DND-41 (cell line): ENCODE measurements at regions not wholly inside any gene's neighbourhood (a gene's known extent, or its start where the extent isn't known, plus 50 kb on each side); places are given as distances from the start of the nearest gene placed in this dataset.

ENCODE experiments used
- ATAC-seq: fragments of 200-7000 bp; cut with Tn5 transposase; 3 replicates; pipeline ENCODE4 v1.9.1; 2021; ENCODE audit warnings: low read depth; ENCODE audit not compliant: insufficient read depth
- DNase-seq: peaks from one replicate; pipeline ENCODE4 v3.0.0-alpha.2; 2020
- H2AFZ ChIP-seq: 2 replicates; pipeline ENCODE4 v1.6.0; 2012; ENCODE audit warnings: low read depth, low read length
- H3K27ac ChIP-seq: 2 replicates; pipeline ENCODE4 v1.5.1; 2012; ENCODE audit warnings: low read length, inconsistent platforms
- H3K27me3 ChIP-seq: fragments of 200-600 bp; sonication (generic); 2 replicates; pipeline ENCODE4 v1.6.0; 2012; ENCODE audit warnings: low read length, mild to moderate bottlenecking, inconsistent platforms; ENCODE audit not compliant: insufficient read depth, poor library complexity
- H3K36me3 ChIP-seq: 2 replicates; pipeline ENCODE4 v1.5.1; 2012; ENCODE audit warnings: low read length, inconsistent platforms; ENCODE audit not compliant: insufficient read depth
- H3K4me1 ChIP-seq: 2 replicates; pipeline ENCODE4 v1.5.1; 2012; ENCODE audit warnings: mild to moderate bottlenecking, low read length; ENCODE audit not compliant: insufficient read depth
- H3K4me2 ChIP-seq: 2 replicates; pipeline ENCODE4 v1.6.0; 2012; ENCODE audit warnings: mild to moderate bottlenecking, moderate library complexity, low read length, inconsistent platforms; ENCODE audit not compliant: insufficient read depth
- H3K4me3 ChIP-seq, 2 experiments: fragments of 200-600 bp in 1 of 2; shearing (Covaris generic) in 1 of 2; 2 replicates each; pipeline ENCODE4 v1.5.1; 2012 to 2016; ENCODE audit warnings: inconsistent platforms in 2 of 2, low read length in 2 of 2, mild to moderate bottlenecking in 2 of 2, low read depth in 1 of 2, moderate library complexity in 1 of 2
- H3K79me2 ChIP-seq: 2 replicates; pipeline ENCODE4 v1.6.0; 2012; ENCODE audit warnings: low read length, inconsistent platforms; ENCODE audit not compliant: insufficient read depth
- H3K9ac ChIP-seq: 2 replicates; pipeline ENCODE4 v1.6.0; 2012; ENCODE audit warnings: low read depth, mild to moderate bottlenecking, inconsistent platforms, low read length, moderate library complexity
- H3K9me3 ChIP-seq: 2 replicates; pipeline ENCODE4 v1.5.1; 2012; ENCODE audit warnings: low read length, moderate library complexity, mild to moderate bottlenecking, inconsistent platforms; ENCODE audit not compliant: insufficient read depth, severe bottlenecking
- H4K20me1 ChIP-seq: 2 replicates; pipeline ENCODE4 v1.6.0; 2012; ENCODE audit warnings: low read length; ENCODE audit not compliant: insufficient read depth
- CTCF ChIP-seq: IDR thresholded peaks from 2 replicates; pipeline ENCODE4 v1.5.1; 2012; ENCODE audit warnings: borderline replicate concordance, low read length, moderate library complexity, mild to moderate bottlenecking; ENCODE audit not compliant: poor library complexity, severe bottlenecking; ENCODE audit errors: extremely low read depth
- EZH2 ChIP-seq: IDR thresholded peaks from 3 replicates; pipeline ENCODE4 v1.6.1; 2012; ENCODE audit warnings: borderline replicate concordance, low read depth, mild to moderate bottlenecking, moderate library complexity, low read length, inconsistent platforms; ENCODE audit not compliant: severe bottlenecking

DNA sequence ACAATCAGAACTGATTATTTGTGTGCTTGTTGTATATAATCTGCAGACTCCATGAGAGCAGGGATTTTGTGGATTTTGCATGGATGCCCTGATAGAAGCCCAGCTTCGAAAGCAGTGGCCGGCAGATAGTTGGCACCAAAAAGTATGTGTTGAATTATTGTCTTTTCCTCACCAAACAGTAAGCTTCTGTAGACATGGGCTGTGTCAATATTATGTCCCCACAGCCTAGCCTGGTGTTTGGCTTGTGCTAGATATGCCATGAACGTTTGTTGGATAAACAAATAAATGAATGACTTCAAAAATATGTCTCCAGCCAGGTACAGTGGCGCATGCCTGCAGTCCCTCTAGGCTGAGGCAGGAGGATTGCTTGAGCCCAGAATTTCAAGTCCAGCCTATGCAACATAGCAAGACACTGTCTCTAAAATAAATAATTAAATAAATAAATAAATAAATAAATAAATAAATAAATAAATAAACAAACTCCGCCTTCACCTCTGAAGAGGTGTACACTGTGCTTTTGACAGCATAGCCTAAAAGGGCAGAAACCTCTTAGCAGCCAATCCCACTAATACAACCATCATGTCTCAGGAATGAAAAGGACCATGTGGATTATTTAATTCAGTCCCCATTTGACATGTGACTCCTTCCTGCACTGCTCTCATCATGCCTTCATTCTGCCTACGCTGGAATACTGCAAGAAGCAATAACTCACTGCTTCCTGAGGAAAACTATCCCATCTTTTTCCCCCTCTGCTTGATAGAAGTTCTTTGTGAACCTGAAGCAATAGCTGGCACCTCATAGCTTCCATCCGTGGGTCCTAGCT lies 335.2 kb downstream of the FBXW7 start:
- no peak overlapping the region for H3K27ac ChIP-seq
- TF ChIP-seq CTCF (no peak), EZH2 (no peak)
- H3K79me2 ChIP-seq = no peaks in the 10 kb centered on the region
- H3K4me3 ChIP-seq = no peak overlapping the region
- H3K9ac ChIP-seq = no peak overlapping the region
- H3K9me3 ChIP-seq = no peaks in the 10 kb centered on the region
- no peaks in the 10 kb centered on the region for H3K36me3 ChIP-seq
- no peak for DNase-seq
- no peaks in the 10 kb centered on the region for H4K20me1 ChIP-seq
- no peak overlapping the region for H3K4me2 ChIP-seq
- no peak for ATAC-seq
- H3K4me1 ChIP-seq = no peaks in the 10 kb centered on the region
- H2AFZ ChIP-seq = no peak overlapping the region
- H3K27me3 ChIP-seq = no peaks in the 10 kb centered on the region

GRCh38 chr4:152197211-152197610 lies 338.7 kb downstream of the FBXW7 start:
- H3K4me2 ChIP-seq = no peak overlapping the region
- H2AFZ ChIP-seq = no peak overlapping the region
- no peaks in the 10 kb centered on the region for H3K79me2 ChIP-seq
- no peak overlapping the region for H3K27ac ChIP-seq
- H3K4me3 ChIP-seq = no peak overlapping the region
- ATAC-seq (no peak), DNase-seq (no peak)
- H3K27me3 ChIP-seq = no peaks in the 10 kb centered on the region
- H3K36me3 ChIP-seq = no peaks in the 10 kb centered on the region
- no peaks in the 10 kb centered on the region for H4K20me1 ChIP-seq
- no peak overlapping the region for H3K9ac ChIP-seq
- TF ChIP-seq EZH2 (no peak), CTCF (no peak)
- no peaks in the 10 kb centered on the region for H3K9me3 ChIP-seq
- H3K4me1 ChIP-seq = no peaks in the 10 kb centered on the region

DNA sequence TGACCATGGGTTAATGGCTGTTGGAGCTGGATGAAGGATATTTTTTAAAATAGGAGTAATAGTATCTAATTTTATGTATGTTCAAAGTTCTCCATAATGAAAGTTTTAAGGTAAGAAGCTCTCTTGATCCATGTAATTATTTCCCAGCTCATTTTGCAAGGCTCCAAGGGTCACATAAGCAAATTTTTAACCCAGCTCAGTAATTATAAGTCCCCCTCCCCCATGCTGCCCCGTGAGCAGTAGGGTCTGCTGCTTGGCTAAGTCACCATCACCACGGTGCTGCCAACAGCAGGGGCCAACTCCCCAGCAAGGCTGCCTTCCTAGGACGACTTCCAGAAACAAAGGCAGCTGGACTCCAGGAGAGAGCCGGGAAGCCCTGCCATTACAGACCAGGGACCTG lies 340.0 kb downstream of the FBXW7 start:
- Histone ChIP-seq H3K27me3 (no peaks in the 10 kb centered on the region), H3K4me2 (no peak overlapping the region), H3K9ac (no peak overlapping the region), H3K4me3 (no peak overlapping the region), H4K20me1 (no peaks in the 10 kb centered on the region), H3K4me1 (no peaks in the 10 kb centered on the region), H2AFZ (no peak overlapping the region), H3K27ac (no peak overlapping the region), H3K79me2 (no peaks in the 10 kb centered on the region), H3K9me3 (no peaks in the 10 kb centered on the region), H3K36me3 (no peaks in the 10 kb centered on the region)
- DNase-seq (no peak), ATAC-seq (no peak)
- TF ChIP-seq CTCF (no peak), EZH2 (no peak)
